ENCODE measurements at regions not wholly inside any gene's neighbourhood (a gene's known extent, or its start where the extent isn't known, plus 50 kb on each side); places are given as distances from the start of the nearest gene placed in this dataset.
A peak's percentile ranks its signal among the peaks of the same experiment; 100 is the strongest.
"Not testable (repeated sequence)": the region's sequence is repeated elsewhere in the genome, so short reads cannot be mapped to it uniquely, and the experiment has no call there.

GRCh38 chr1:91099746-91100621 is 78.1 kb upstream of the ZNF644 start:
- Histone ChIP-seq H3K27me3 (ENCODE audit: control insufficient read depth, insufficient read depth, low read length) (no peaks in the 10 kb centered on the region), H3K27ac (ENCODE audit: low read length) (no peak overlapping the region), H3K4me3 (ENCODE audit: low read length) (no peak overlapping the region), H3K36me3 (ENCODE audit: control insufficient read depth, insufficient read depth, low read length) (no peaks in the 10 kb centered on the region), H3K9me3 (ENCODE audit: control insufficient read depth, low read depth, low read length) (no peaks in the 10 kb centered on the region), H3K4me1 (ENCODE audit: control insufficient read depth, insufficient read depth, low read length) (no peaks in the 10 kb centered on the region)
- no CpG with 5 or more reads among the region's 7 CpGs for WGBS (ENCODE audit: insufficient coverage, low lambda C conversion rate)
- no peak for DNase-seq

- H3K36me3 ChIP-seq (ENCODE audit: control insufficient read depth, insufficient read depth, low read length) = no peaks in the 10 kb centered on the region
- WGBS (ENCODE audit: insufficient coverage, low lambda C conversion rate) = 40% methylated on average over 1 of the region's 3 CpGs
- no peaks in the 10 kb centered on the region for H3K27me3 ChIP-seq (ENCODE audit: control insufficient read depth, insufficient read depth, low read length)
- no peak overlapping the region for H3K4me3 ChIP-seq (ENCODE audit: low read length)
- H3K9me3 ChIP-seq (ENCODE audit: control insufficient read depth, low read depth, low read length) = no peaks in the 10 kb centered on the region
- no peak for DNase-seq
- no peak overlapping the region for H3K27ac ChIP-seq (ENCODE audit: low read length)
- H3K4me1 ChIP-seq (ENCODE audit: control insufficient read depth, insufficient read depth, low read length) = no peaks in the 10 kb centered on the region
Observed at GRCh38 chr1:91098299-91098906, 76.6 kb upstream of the ZNF644 start.

- H3K4me3 ChIP-seq (ENCODE audit: low read length); H3K4me1 ChIP-seq (ENCODE audit: control insufficient read depth, insufficient read depth, low read length); DNase-seq; H3K27me3 ChIP-seq (ENCODE audit: control insufficient read depth, insufficient read depth, low read length); H3K9me3 ChIP-seq (ENCODE audit: control insufficient read depth, low read depth, low read length); H3K36me3 ChIP-seq (ENCODE audit: control insufficient read depth, insufficient read depth, low read length); H3K27ac ChIP-seq (ENCODE audit: low read length): not testable (repeated sequence)
- WGBS (ENCODE audit: insufficient coverage, low lambda C conversion rate) = 98% methylated on average over 4 of the region's 10 CpGs
Observed at GRCh38 chr1:91095321-91095720, 73.5 kb upstream of the ZNF644 start.

- no peak for DNase-seq
- WGBS (ENCODE audit: insufficient coverage, low lambda C conversion rate) = 53% methylated on average over 3 of the region's 4 CpGs
- H3K4me1 ChIP-seq (ENCODE audit: control insufficient read depth, insufficient read depth, low read length) = no peaks in the 10 kb centered on the region
- H3K27me3 ChIP-seq (ENCODE audit: control insufficient read depth, insufficient read depth, low read length) = no peaks in the 10 kb centered on the region
- peaks cover 5% of the 10 kb centered on the region for H3K9me3 ChIP-seq (ENCODE audit: control insufficient read depth, low read depth, low read length)
- no peak overlapping the region for H3K4me3 ChIP-seq (ENCODE audit: low read length)
- no peaks in the 10 kb centered on the region for H3K36me3 ChIP-seq (ENCODE audit: control insufficient read depth, insufficient read depth, low read length)
- H3K27ac ChIP-seq (ENCODE audit: low read length) = no peak overlapping the region
Observed at GRCh38 chr1:91092503-91092902, 70.7 kb upstream of the ZNF644 start.

GRCh38 chr1:91091812-91092211 is 70.0 kb upstream of the ZNF644 start:
- no peak overlapping the region for H3K4me3 ChIP-seq (ENCODE audit: low read length)
- no peaks in the 10 kb centered on the region for H3K36me3 ChIP-seq (ENCODE audit: control insufficient read depth, insufficient read depth, low read length)
- H3K27ac ChIP-seq (ENCODE audit: low read length) = no peak overlapping the region
- no peak for DNase-seq
- H3K9me3 ChIP-seq (ENCODE audit: control insufficient read depth, low read depth, low read length) = peaks cover 5% of the 10 kb centered on the region
- H3K4me1 ChIP-seq (ENCODE audit: control insufficient read depth, insufficient read depth, low read length) = no peaks in the 10 kb centered on the region
- no CpG with 5 or more reads among the region's 7 CpGs for WGBS (ENCODE audit: insufficient coverage, low lambda C conversion rate)
- H3K27me3 ChIP-seq (ENCODE audit: control insufficient read depth, insufficient read depth, low read length) = no peaks in the 10 kb centered on the region

GRCh38 chr1:91080650-91081049 is 58.8 kb upstream of the ZNF644 start:
- no peak overlapping the region for H3K27ac ChIP-seq (ENCODE audit: low read length)
- DNase-seq = no peak
- no peaks in the 10 kb centered on the region for H3K9me3 ChIP-seq (ENCODE audit: control insufficient read depth, low read depth, low read length)
- no peaks in the 10 kb centered on the region for H3K27me3 ChIP-seq (ENCODE audit: control insufficient read depth, insufficient read depth, low read length)
- no peak overlapping the region for H3K4me3 ChIP-seq (ENCODE audit: low read length)
- 100% methylated on average over 1 of the region's 3 CpGs for WGBS (ENCODE audit: insufficient coverage, low lambda C conversion rate)
- no peaks in the 10 kb centered on the region for H3K4me1 ChIP-seq (ENCODE audit: control insufficient read depth, insufficient read depth, low read length)
- H3K36me3 ChIP-seq (ENCODE audit: control insufficient read depth, insufficient read depth, low read length) = no peaks in the 10 kb centered on the region

- Histone ChIP-seq H3K9me3 (ENCODE audit: control insufficient read depth, low read depth, low read length) (no peaks in the 10 kb centered on the region), H3K4me1 (ENCODE audit: control insufficient read depth, insufficient read depth, low read length) (no peaks in the 10 kb centered on the region), H3K36me3 (ENCODE audit: control insufficient read depth, insufficient read depth, low read length) (no peaks in the 10 kb centered on the region), H3K27me3 (ENCODE audit: control insufficient read depth, insufficient read depth, low read length) (no peaks in the 10 kb centered on the region), H3K4me3 (ENCODE audit: low read length) (no peak overlapping the region), H3K27ac (ENCODE audit: low read length) (no peak overlapping the region)
- WGBS (ENCODE audit: insufficient coverage, low lambda C conversion rate) = 95% methylated on average over 8 of the region's 13 CpGs
- no peak for DNase-seq
Observed at GRCh38 chr1:91078859-91079258, 57.0 kb upstream of the ZNF644 start.

GRCh38 chr1:91076834-91077233 is 55.0 kb upstream of the ZNF644 start:
- Histone ChIP-seq H3K4me1 (ENCODE audit: control insufficient read depth, insufficient read depth, low read length) (no peaks in the 10 kb centered on the region), H3K27me3 (ENCODE audit: control insufficient read depth, insufficient read depth, low read length) (no peaks in the 10 kb centered on the region), H3K4me3 (ENCODE audit: low read length) (no peak overlapping the region), H3K9me3 (ENCODE audit: control insufficient read depth, low read depth, low read length) (no peaks in the 10 kb centered on the region), H3K36me3 (ENCODE audit: control insufficient read depth, insufficient read depth, low read length) (no peaks in the 10 kb centered on the region), H3K27ac (ENCODE audit: low read length) (no peak overlapping the region)
- DNase-seq = no peak
- no CpG with 5 or more reads among the region's 1 CpG for WGBS (ENCODE audit: insufficient coverage, low lambda C conversion rate)

GRCh38 chr1:91075233-91076135 is 53.6 kb upstream of the ZNF644 start:
- no CpG with 5 or more reads among the region's 11 CpGs for WGBS (ENCODE audit: insufficient coverage, low lambda C conversion rate)

GRCh38 chr1:91073299-91073698 is 51.5 kb upstream of the ZNF644 start:
- no peak overlapping the region for H3K4me3 ChIP-seq (ENCODE audit: low read length)
- H3K4me1 ChIP-seq (ENCODE audit: control insufficient read depth, insufficient read depth, low read length) = no peaks in the 10 kb centered on the region
- H3K9me3 ChIP-seq (ENCODE audit: control insufficient read depth, low read depth, low read length) = no peaks in the 10 kb centered on the region
- no peaks in the 10 kb centered on the region for H3K36me3 ChIP-seq (ENCODE audit: control insufficient read depth, insufficient read depth, low read length)
- DNase-seq = peak in 1 of 2 donors; percentile 20
- WGBS (ENCODE audit: insufficient coverage, low lambda C conversion rate) = 89% methylated on average over 1 of the region's 2 CpGs
- no peaks in the 10 kb centered on the region for H3K27me3 ChIP-seq (ENCODE audit: control insufficient read depth, insufficient read depth, low read length)
- H3K27ac ChIP-seq (ENCODE audit: low read length) = no peak overlapping the region

More at GRCh38 chr1:91075233-91076135, 53.6 kb upstream of the ZNF644 start:
- no peak for DNase-seq
- Histone ChIP-seq H3K27ac (ENCODE audit: low read length) (no peak overlapping the region), H3K4me1 (ENCODE audit: control insufficient read depth, insufficient read depth, low read length) (no peaks in the 10 kb centered on the region), H3K4me3 (ENCODE audit: low read length) (no peak overlapping the region), H3K27me3 (ENCODE audit: control insufficient read depth, insufficient read depth, low read length) (no peaks in the 10 kb centered on the region), H3K9me3 (ENCODE audit: control insufficient read depth, low read depth, low read length) (no peaks in the 10 kb centered on the region), H3K36me3 (ENCODE audit: control insufficient read depth, insufficient read depth, low read length) (no peaks in the 10 kb centered on the region)
